IPS-18a (cell line): ENCODE measurements at regions not wholly inside any gene's neighbourhood (a gene's known extent, or its start where the extent isn't known, plus 50 kb on each side); places are given as distances from the start of the nearest gene placed in this dataset.

ENCODE experiments used
- H3K27ac ChIP-seq: one replicate; pipeline ENCODE4 v1.5.1; 2013; ENCODE audit warnings: low read length
- H3K27me3 ChIP-seq: one replicate; pipeline ENCODE4 v1.6.1; 2013; ENCODE audit warnings: mild to moderate bottlenecking, low read length; ENCODE audit not compliant: control insufficient read depth, insufficient read depth
- H3K36me3 ChIP-seq: one replicate; pipeline ENCODE4 v1.6.1; 2013; ENCODE audit warnings: low read depth, low read length; ENCODE audit not compliant: control insufficient read depth
- H3K4me1 ChIP-seq: one replicate; pipeline ENCODE4 v1.6.1; 2013; ENCODE audit warnings: low read depth, low read length; ENCODE audit not compliant: control insufficient read depth
- H3K4me3 ChIP-seq: one replicate; pipeline ENCODE4 v1.5.1; 2013; ENCODE audit warnings: low read length
- H3K9ac ChIP-seq: one replicate; pipeline ENCODE4 v1.6.1; 2013; ENCODE audit warnings: mild to moderate bottlenecking, low read length, moderate library complexity
- H3K9me3 ChIP-seq: one replicate; pipeline ENCODE4 v1.6.1; 2013; ENCODE audit warnings: low read depth, low read length; ENCODE audit not compliant: control insufficient read depth

GRCh38 chr14:71372411-71372838 is 465.2 kb downstream of the PCNX1 start:
- no peaks in the 10 kb centered on the region for H3K36me3 ChIP-seq
- no peak overlapping the region for H3K4me3 ChIP-seq
- peaks cover 2% of the 10 kb centered on the region for H3K9me3 ChIP-seq
- H3K27ac ChIP-seq: no peak overlapping the region
- no peaks in the 10 kb centered on the region for H3K27me3 ChIP-seq
- H3K9ac ChIP-seq: no peak overlapping the region
- no peaks in the 10 kb centered on the region for H3K4me1 ChIP-seq

GRCh38 chr14:71373773-71374172 is 466.5 kb downstream of the PCNX1 start:
- Histone ChIP-seq H3K27ac (no peak overlapping the region), H3K4me3 (no peak overlapping the region), H3K27me3 (no peaks in the 10 kb centered on the region), H3K4me1 (no peaks in the 10 kb centered on the region), H3K36me3 (no peaks in the 10 kb centered on the region), H3K9ac (no peak overlapping the region), H3K9me3 (peaks cover 2% of the 10 kb centered on the region)

- Histone ChIP-seq H3K36me3 (no peaks in the 10 kb centered on the region), H3K4me3 (no peak overlapping the region), H3K9ac (no peak overlapping the region), H3K4me1 (no peaks in the 10 kb centered on the region), H3K9me3 (peaks cover 2% of the 10 kb centered on the region), H3K27ac (no peak overlapping the region), H3K27me3 (no peaks in the 10 kb centered on the region)
These were observed 467.7 kb downstream of the PCNX1 start for GRCh38 chr14:71374989-71375388.

GRCh38 chr14:71377099-71377498 is 469.8 kb downstream of the PCNX1 start:
- Histone ChIP-seq H3K4me3 (no peak overlapping the region), H3K9me3 (peaks cover 2% of the 10 kb centered on the region), H3K4me1 (no peaks in the 10 kb centered on the region), H3K27me3 (no peaks in the 10 kb centered on the region), H3K27ac (no peak overlapping the region), H3K9ac (no peak overlapping the region), H3K36me3 (no peaks in the 10 kb centered on the region)

GRCh38 chr14:71380271-71380670 is 473.0 kb downstream of the PCNX1 start:
- peaks cover 2% of the 10 kb centered on the region for H3K9me3 ChIP-seq
- no peak overlapping the region for H3K4me3 ChIP-seq
- no peaks in the 10 kb centered on the region for H3K27me3 ChIP-seq
- H3K27ac ChIP-seq: no peak overlapping the region
- peaks cover 3% of the 10 kb centered on the region for H3K4me1 ChIP-seq
- no peak overlapping the region for H3K9ac ChIP-seq
- H3K36me3 ChIP-seq: no peaks in the 10 kb centered on the region

GRCh38 chr14:71381814-71382213 is 474.6 kb downstream of the PCNX1 start:
- H3K9me3 ChIP-seq: peaks cover under 1% of the 10 kb centered on the region
- no peaks in the 10 kb centered on the region for H3K36me3 ChIP-seq
- H3K27me3 ChIP-seq: no peaks in the 10 kb centered on the region
- H3K4me3 ChIP-seq: no peak overlapping the region
- H3K27ac ChIP-seq: no peak overlapping the region
- no peak overlapping the region for H3K9ac ChIP-seq
- H3K4me1 ChIP-seq: peaks cover 3% of the 10 kb centered on the region

- H3K27me3 ChIP-seq: no peaks in the 10 kb centered on the region
- no peak overlapping the region for H3K27ac ChIP-seq
- H3K4me3 ChIP-seq: no peak overlapping the region
- no peaks in the 10 kb centered on the region for H3K9me3 ChIP-seq
- H3K36me3 ChIP-seq: no peaks in the 10 kb centered on the region
- no peak overlapping the region for H3K9ac ChIP-seq
- peaks cover 3% of the 10 kb centered on the region for H3K4me1 ChIP-seq
These were observed 475.1 kb downstream of the PCNX1 start for GRCh38 chr14:71382315-71382714.

- H3K4me3 ChIP-seq: no peak overlapping the region
- no peaks in the 10 kb centered on the region for H3K9me3 ChIP-seq
- no peak overlapping the region for H3K9ac ChIP-seq
- peaks cover 3% of the 10 kb centered on the region for H3K4me1 ChIP-seq
- no peaks in the 10 kb centered on the region for H3K36me3 ChIP-seq
- no peak overlapping the region for H3K27ac ChIP-seq
- H3K27me3 ChIP-seq: no peaks in the 10 kb centered on the region
These were observed 476.3 kb downstream of the PCNX1 start for GRCh38 chr14:71383510-71383909.

- no peak overlapping the region for H3K27ac ChIP-seq
- H3K27me3 ChIP-seq: no peaks in the 10 kb centered on the region
- H3K36me3 ChIP-seq: no peaks in the 10 kb centered on the region
- H3K4me3 ChIP-seq: no peak overlapping the region
- no peaks in the 10 kb centered on the region for H3K9me3 ChIP-seq
- no peak overlapping the region for H3K9ac ChIP-seq
- H3K4me1 ChIP-seq: peaks cover 3% of the 10 kb centered on the region
These were observed 477.0 kb downstream of the PCNX1 start for GRCh38 chr14:71384007-71384845.

GRCh38 chr14:71387753-71388152 is 480.5 kb downstream of the PCNX1 start:
- H3K36me3 ChIP-seq: no peaks in the 10 kb centered on the region
- H3K27ac ChIP-seq: no peak overlapping the region
- peaks cover 3% of the 10 kb centered on the region for H3K4me1 ChIP-seq
- no peaks in the 10 kb centered on the region for H3K9me3 ChIP-seq
- no peaks in the 10 kb centered on the region for H3K27me3 ChIP-seq
- H3K4me3 ChIP-seq: no peak overlapping the region
- no peak overlapping the region for H3K9ac ChIP-seq

GRCh38 chr14:71388336-71388735 is 481.1 kb downstream of the PCNX1 start:
- Histone ChIP-seq H3K9me3 (no peaks in the 10 kb centered on the region), H3K9ac (no peak overlapping the region), H3K4me3 (no peak overlapping the region), H3K27me3 (no peaks in the 10 kb centered on the region), H3K4me1 (peaks cover 3% of the 10 kb centered on the region), H3K36me3 (no peaks in the 10 kb centered on the region), H3K27ac (no peak overlapping the region)

GRCh38 chr14:71388862-71389261 is 481.6 kb downstream of the PCNX1 start:
- Histone ChIP-seq H3K36me3 (no peaks in the 10 kb centered on the region), H3K27me3 (no peaks in the 10 kb centered on the region), H3K9ac (no peak overlapping the region), H3K4me1 (peaks cover 3% of the 10 kb centered on the region), H3K27ac (no peak overlapping the region), H3K4me3 (no peak overlapping the region), H3K9me3 (no peaks in the 10 kb centered on the region)
